Stomach smooth muscle (tissue), 2 donors: ENCODE measurements at regions not wholly inside any gene's neighbourhood (a gene's known extent, or its start where the extent isn't known, plus 50 kb on each side); places are given as distances from the start of the nearest gene placed in this dataset.

ENCODE experiments used
- H3K27ac ChIP-seq: one replicate; pipeline ENCODE4 v1.7.0; 2013; ENCODE audit warnings: mild to moderate bottlenecking, low read length, inconsistent platforms
- H3K27me3 ChIP-seq, 2 donors: one replicate each; pipeline ENCODE4 v1.7.0; 2013; ENCODE audit warnings: low read length in 2 of 2; ENCODE audit not compliant: insufficient read depth in 2 of 2, control insufficient read depth in 1 of 2
- H3K36me3 ChIP-seq, 2 donors: one replicate each; pipeline ENCODE4 v1.7.0; 2013; ENCODE audit warnings: low read length in 2 of 2; ENCODE audit not compliant: control insufficient read depth in 2 of 2, insufficient read depth in 2 of 2
- H3K4me1 ChIP-seq: one replicate; pipeline ENCODE4 v1.7.0; 2013; ENCODE audit warnings: low read length; ENCODE audit not compliant: control insufficient read depth, insufficient read depth
- H3K4me3 ChIP-seq, 2 donors: one replicate each; pipeline ENCODE4 v1.7.0; 2013; ENCODE audit warnings: low read length in 2 of 2
- H3K9ac ChIP-seq, 2 donors: one replicate each; pipeline ENCODE4 v1.7.0; 2013; ENCODE audit warnings: low read length in 2 of 2, mild to moderate bottlenecking in 1 of 2
- H3K9me3 ChIP-seq, 2 donors: one replicate each; pipeline ENCODE4 v1.7.0; 2013; ENCODE audit warnings: low read length in 2 of 2; ENCODE audit not compliant: control insufficient read depth in 2 of 2
- donor health status: healthy.
- donor health status: Pancreatic carcinoma.

DNA sequence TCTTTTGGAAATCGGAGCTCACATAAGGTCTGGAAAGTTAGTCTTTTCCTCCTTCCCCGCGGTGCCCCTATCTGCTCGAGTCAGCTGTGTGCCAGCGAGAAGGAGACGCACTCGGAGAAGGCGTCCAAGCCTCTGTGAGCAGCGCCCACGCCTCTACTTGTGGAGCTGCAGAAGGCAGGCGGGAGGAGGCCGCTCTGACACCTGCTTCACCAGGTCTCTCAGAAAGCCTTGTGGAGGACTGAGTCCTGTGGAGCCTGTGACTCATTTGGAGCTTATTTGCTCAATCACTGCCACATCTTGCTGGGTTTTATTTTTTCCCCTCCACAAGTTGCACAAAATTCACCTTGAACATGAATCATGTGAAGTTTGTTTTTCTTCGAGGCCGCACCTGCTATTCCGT, 117.5 kb downstream of the IRX2 start:
- H3K36me3 ChIP-seq = no peaks in the 10 kb centered on the region
- no peak overlapping the region for H3K27ac ChIP-seq
- H3K9ac ChIP-seq = no peak overlapping the region
- peaks cover 8 to 12% of the 10 kb centered on the region in 2 donors for H3K27me3 ChIP-seq
- no peaks in the 10 kb centered on the region for H3K4me1 ChIP-seq
- no peak overlapping the region for H3K4me3 ChIP-seq
- no peaks in the 10 kb centered on the region for H3K9me3 ChIP-seq

DNA sequence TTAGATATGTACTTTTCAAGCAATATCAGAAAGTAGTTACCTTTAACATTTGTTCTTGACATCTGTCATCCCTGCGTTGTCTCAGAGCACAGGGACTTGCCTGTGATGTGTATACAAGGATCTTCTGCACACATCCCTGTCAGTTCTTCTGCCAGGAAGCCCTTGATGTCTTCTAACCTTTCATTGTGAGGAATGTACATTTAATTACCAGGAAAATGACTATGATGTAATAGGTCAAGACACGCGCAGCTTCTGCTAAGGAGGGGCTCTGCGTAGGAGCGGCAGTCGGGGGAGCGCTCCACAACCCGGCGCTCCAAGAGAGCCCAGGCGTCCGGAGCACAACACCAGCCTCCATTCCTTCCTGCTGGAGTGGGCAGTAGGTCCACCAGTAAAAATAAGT, 119.7 kb downstream of the IRX2 start:
- Histone ChIP-seq H3K9ac (no peak overlapping the region), H3K4me1 (no peaks in the 10 kb centered on the region), H3K27me3 (peaks cover 8 to 12% of the 10 kb centered on the region in 2 donors)

DNA sequence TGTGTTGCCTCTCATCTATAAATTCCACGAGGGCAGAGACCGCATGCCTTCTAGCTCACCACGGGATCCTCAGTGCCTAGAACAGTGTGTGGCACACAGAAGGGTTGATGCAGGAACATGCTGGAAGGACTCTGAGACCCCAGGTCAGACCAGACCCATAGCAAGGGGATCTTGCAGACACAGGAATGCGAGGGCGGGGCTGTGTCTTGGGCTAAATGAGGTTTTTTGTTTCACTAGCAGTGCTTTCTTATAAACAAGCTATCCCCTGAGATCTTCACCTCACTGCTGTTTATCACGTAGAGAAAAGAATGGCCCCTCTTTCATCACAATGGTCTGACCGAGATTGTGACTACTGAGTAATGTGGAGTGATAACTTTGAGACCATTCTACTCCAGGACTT, 122.4 kb downstream of the IRX2 start:
- Histone ChIP-seq H3K4me3 (no peak overlapping the region), H3K9ac (no peak overlapping the region), H3K27me3 (peaks cover 0 to 2% of the 10 kb centered on the region in 2 donors), H3K27ac (no peak overlapping the region), H3K9me3 (no peaks in the 10 kb centered on the region), H3K36me3 (no peaks in the 10 kb centered on the region), H3K4me1 (no peaks in the 10 kb centered on the region)

More for the DNA sequence above, 119.7 kb downstream of the IRX2 start:
- H3K36me3 ChIP-seq = no peaks in the 10 kb centered on the region
- no peaks in the 10 kb centered on the region for H3K9me3 ChIP-seq
- no peak overlapping the region for H3K27ac ChIP-seq
- no peak overlapping the region for H3K4me3 ChIP-seq

DNA sequence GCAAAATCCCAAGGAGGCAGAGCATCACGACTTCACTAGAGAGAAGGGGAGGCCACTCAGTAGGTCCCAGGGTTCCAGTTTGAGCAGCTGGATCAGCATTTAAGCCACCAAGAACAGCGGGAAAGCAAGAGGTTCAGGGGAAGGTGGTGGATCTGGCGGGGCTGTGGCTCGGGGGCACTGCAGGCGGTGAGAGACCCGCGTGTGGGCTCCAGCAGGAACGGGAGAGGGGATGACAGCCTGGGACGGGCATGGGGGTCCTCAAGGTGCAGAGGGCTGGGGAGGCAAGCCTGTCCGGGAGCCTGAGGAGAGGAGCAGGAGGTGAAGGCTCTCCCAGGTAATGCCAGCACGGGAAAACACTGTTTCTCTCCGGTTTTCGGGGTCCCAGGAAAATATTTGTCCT, 123.6 kb downstream of the IRX2 start:
- H3K4me1 ChIP-seq = no peaks in the 10 kb centered on the region
- H3K36me3 ChIP-seq = no peaks in the 10 kb centered on the region
- H3K9ac ChIP-seq = no peak overlapping the region
- peaks cover 0 to 2% of the 10 kb centered on the region in 2 donors for H3K27me3 ChIP-seq
- H3K4me3 ChIP-seq = no peak overlapping the region
- no peak overlapping the region for H3K27ac ChIP-seq
- H3K9me3 ChIP-seq = no peaks in the 10 kb centered on the region

GRCh38 chr5:2626572-2626971, 124.9 kb downstream of the IRX2 start:
- Histone ChIP-seq H3K27me3 (peaks cover 0 to 2% of the 10 kb centered on the region in 2 donors), H3K9me3 (no peaks in the 10 kb centered on the region), H3K4me1 (no peaks in the 10 kb centered on the region), H3K27ac (no peak overlapping the region), H3K4me3 (no peak overlapping the region), H3K36me3 (no peaks in the 10 kb centered on the region), H3K9ac (no peak overlapping the region)

- Histone ChIP-seq H3K4me3 (no peak overlapping the region), H3K27ac (no peak overlapping the region), H3K27me3 (peaks cover 0 to 2% of the 10 kb centered on the region in 2 donors), H3K9ac (no peak overlapping the region), H3K9me3 (no peaks in the 10 kb centered on the region), H3K4me1 (no peaks in the 10 kb centered on the region), H3K36me3 (no peaks in the 10 kb centered on the region)
Measured at GRCh38 chr5:2622866-2623265, 128.6 kb downstream of the IRX2 start.

DNA sequence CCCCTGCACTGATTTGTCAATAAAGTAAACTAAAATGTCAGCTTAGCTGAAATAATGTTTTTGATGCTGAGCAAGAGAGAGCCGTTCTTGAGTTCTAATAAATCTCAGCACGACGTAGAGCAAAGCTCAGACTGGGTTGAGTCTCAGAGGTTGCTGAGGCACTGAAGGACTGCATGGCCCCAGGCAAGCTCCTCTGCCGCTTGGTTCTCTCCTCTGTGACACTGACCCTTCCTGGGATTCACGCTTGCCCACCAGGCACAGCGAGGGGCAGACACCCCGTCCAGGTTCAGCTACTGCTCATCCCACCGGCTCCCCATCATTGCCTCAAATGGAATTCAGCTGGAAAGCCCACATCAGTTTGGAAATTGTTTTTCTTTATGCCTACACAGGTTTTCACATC, 129.8 kb downstream of the IRX2 start:
- H3K9me3 ChIP-seq = no peaks in the 10 kb centered on the region
- H3K4me1 ChIP-seq = no peaks in the 10 kb centered on the region
- no peak overlapping the region for H3K4me3 ChIP-seq
- H3K27me3 ChIP-seq = peaks cover 0 to 2% of the 10 kb centered on the region in 2 donors
- H3K27ac ChIP-seq = no peak overlapping the region
- no peak overlapping the region for H3K9ac ChIP-seq
- H3K36me3 ChIP-seq = no peaks in the 10 kb centered on the region

GRCh38 chr5:2619216-2619615, 132.3 kb downstream of the IRX2 start:
- H3K36me3 ChIP-seq = no peaks in the 10 kb centered on the region
- H3K9me3 ChIP-seq = no peaks in the 10 kb centered on the region
- H3K27ac ChIP-seq = no peak overlapping the region
- H3K4me3 ChIP-seq = no peak overlapping the region
- peaks cover 0 to 2% of the 10 kb centered on the region in 2 donors for H3K27me3 ChIP-seq
- no peaks in the 10 kb centered on the region for H3K4me1 ChIP-seq
- H3K9ac ChIP-seq = no peak overlapping the region

DNA sequence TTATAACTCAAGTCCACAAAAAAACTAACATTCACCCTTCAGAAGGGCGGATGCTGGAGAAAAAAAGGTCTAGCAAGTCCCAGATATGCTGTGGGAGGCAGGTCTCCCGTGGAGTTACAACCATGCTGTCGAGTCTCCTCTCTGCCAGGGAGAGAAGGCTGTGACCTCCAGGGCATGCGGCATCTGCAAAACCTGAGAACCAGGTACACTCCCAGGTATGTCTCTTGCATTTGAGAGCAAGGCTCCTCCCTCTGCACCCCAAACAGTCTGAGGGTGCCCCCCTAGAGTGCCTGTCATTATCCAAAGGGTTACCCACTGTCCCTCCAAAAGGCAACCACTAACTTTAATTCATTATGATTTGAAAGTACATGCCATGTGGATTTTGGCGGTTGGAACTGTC, 134.0 kb downstream of the IRX2 start:
- Histone ChIP-seq H3K9ac (no peak overlapping the region), H3K4me3 (no peak overlapping the region), H3K27ac (no peak overlapping the region), H3K36me3 (no peaks in the 10 kb centered on the region), H3K4me1 (no peaks in the 10 kb centered on the region), H3K9me3 (no peaks in the 10 kb centered on the region), H3K27me3 (no peaks in the 10 kb centered on the region)

DNA sequence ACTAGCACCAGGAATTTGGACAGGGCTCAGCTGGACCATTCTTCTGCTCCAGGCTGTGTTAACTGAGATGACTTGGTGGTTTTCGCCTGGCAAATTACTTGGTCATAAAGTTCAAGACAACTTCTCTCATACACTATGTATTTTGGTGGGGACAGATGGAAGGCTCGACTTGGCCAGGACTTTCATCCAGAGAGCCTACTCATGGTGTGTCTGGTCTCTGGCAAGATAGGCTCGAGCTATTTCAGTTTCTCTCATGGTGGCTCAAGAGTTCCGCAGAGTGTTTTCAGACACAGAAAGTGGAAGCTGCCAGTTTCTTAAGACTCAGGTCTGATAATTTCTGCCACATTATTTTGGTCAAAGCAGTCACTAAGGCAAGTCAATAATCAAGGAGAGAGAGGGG, 135.6 kb downstream of the IRX2 start:
- H3K27me3 ChIP-seq = no peaks in the 10 kb centered on the region
- no peak overlapping the region for H3K9ac ChIP-seq
- H3K9me3 ChIP-seq = no peaks in the 10 kb centered on the region
- H3K4me3 ChIP-seq = no peak overlapping the region
- no peaks in the 10 kb centered on the region for H3K36me3 ChIP-seq
- H3K27ac ChIP-seq = no peak overlapping the region
- no peaks in the 10 kb centered on the region for H3K4me1 ChIP-seq

- H3K9ac ChIP-seq = no peak overlapping the region
- H3K27me3 ChIP-seq = no peaks in the 10 kb centered on the region
- H3K27ac ChIP-seq = no peak overlapping the region
- H3K4me3 ChIP-seq = no peak overlapping the region
- peaks cover 0 to 4% of the 10 kb centered on the region in 2 donors for H3K9me3 ChIP-seq
- H3K4me1 ChIP-seq = no peaks in the 10 kb centered on the region
- H3K36me3 ChIP-seq = no peaks in the 10 kb centered on the region
Measured at GRCh38 chr5:2614571-2614970, 136.9 kb downstream of the IRX2 start.
